HCT116 (cell line): ENCODE measurements at regions not wholly inside any gene's neighbourhood (a gene's known extent, or its start where the extent isn't known, plus 50 kb on each side); places are given as distances from the start of the nearest gene placed in this dataset.

Source experiments
- ATAC-seq: fragments of 200-7000 bp; cut with Tn5 transposase; 2 replicates; pipeline ENCODE4 v1.9.1; 2020; ENCODE audit warnings: mild to moderate bottlenecking, moderate library complexity
- BruUV-seq: library from RNA; stranded (reverse); fragments of 400-500 nt; replicated peaks from 2 replicates; lab custom pipeline; 2021; lab: Mats Ljungman, UMichigan
- CTCF ChIA-PET: fragments of 300-600 bp; sonication (Branson Sonifier 250); formaldehyde crosslinking; loops from one replicate; lab custom pipeline; 2021; ENCODE audit warnings: antibody characterized with exemption; lab: Charles Lee
- POLR2A ChIA-PET: fragments of 300-600, 350-600 bp; sonication (Branson Sonifier 250); formaldehyde crosslinking; loops from one replicate; lab custom pipeline; 2021; ENCODE audit warnings: antibody characterized with exemption; lab: Charles Lee
- RAD21 ChIA-PET, 2 experiments: fragments of 300-600 bp; sonication (Branson Sonifier 250); formaldehyde crosslinking; loops; one replicate each; lab custom pipeline; 2023; ENCODE audit warnings: low total read pairs in 2 of 2; ENCODE audit not compliant: uncharacterized antibody in 2 of 2, unreplicated experiment in 2 of 2, low non-redundant PET in 1 of 2; lab: Charles Lee
- DNase-seq: peaks from one replicate; pipeline ENCODE4 v3.0.0-alpha.2; 2010; ENCODE audit warnings: low read depth, low spot score
- H2AFZ ChIP-seq: fragments of 200-600 bp; shearing (Covaris generic), sonication (generic); 2 replicates; pipeline ENCODE4 v1.6.1; 2017; ENCODE audit warnings: low read depth, mixed run types, mixed read lengths, antibody characterized with exemption, low read length; ENCODE audit not compliant: poor library complexity, severe bottlenecking
- H3K27ac ChIP-seq: 2 replicates; pipeline ENCODE4 v1.5.1; 2012; ENCODE audit warnings: low read depth, low read length
- H3K27me3 ChIP-seq: fragments of 200-600 bp; sonication (generic); 2 replicates; pipeline ENCODE4 v1.6.1; 2016; ENCODE audit warnings: mixed run types, low read length, mixed read lengths; ENCODE audit not compliant: insufficient read depth
- H3K36me3 ChIP-seq, 2 experiments: fragments of 200-500 bp in 1 of 2; fragments of 200-600 bp in 1 of 2; sonication (Bioruptor generic) in 1 of 2; sonication (generic) in 1 of 2; 2 replicates each; pipeline versions ENCODE4 v1.5.1 to v1.6.1; 2014 to 2016; ENCODE audit warnings: low read length in 2 of 2, inconsistent platforms in 1 of 2, mixed read lengths in 1 of 2, mixed run types in 1 of 2; ENCODE audit not compliant: insufficient read depth in 2 of 2, control insufficient read depth in 1 of 2
- H3K4me1 ChIP-seq, 2 experiments: fragments of 200-600 bp in 1 of 2; sonication (generic) in 1 of 2; 2 replicates each; pipeline versions ENCODE4 v1.5.1 to v1.6.1; 2012 to 2017; ENCODE audit warnings: low read length in 2 of 2, inconsistent platforms in 1 of 2, mild to moderate bottlenecking in 1 of 2, mixed read lengths in 1 of 2, mixed run types in 1 of 2, moderate library complexity in 1 of 2; ENCODE audit not compliant: insufficient read depth in 2 of 2, control insufficient read depth in 1 of 2
- H3K4me2 ChIP-seq: fragments of 200-600 bp; sonication (generic); 2 replicates; pipeline ENCODE4 v1.6.1; 2017; ENCODE audit warnings: mixed run types, low read length, mixed read lengths
- H3K4me3 ChIP-seq, 2 experiments: fragments of 200-600 bp in 1 of 2; sonication (generic) in 1 of 2; replicated peaks in 1 of 2; 2 replicates each; pipeline ENCODE4 v1.5.1; 2011 to 2016; ENCODE audit warnings: low read length in 2 of 2, control low read depth in 1 of 2, low read depth in 1 of 2, mild to moderate bottlenecking in 1 of 2, mixed read lengths in 1 of 2, mixed run types in 1 of 2
- H3K79me2 ChIP-seq: fragments of 200-600 bp; sonication (generic); 2 replicates; pipeline ENCODE4 v1.6.1; 2017; ENCODE audit warnings: mild to moderate bottlenecking, mixed run types, low read length, moderate library complexity, mixed read lengths; ENCODE audit not compliant: insufficient read depth
- H3K9ac ChIP-seq: fragments of 200-600 bp; sonication (generic); 2 replicates; pipeline ENCODE4 v1.6.1; 2016; ENCODE audit warnings: low read length, mixed read lengths
- H3K9me2 ChIP-seq: fragments of 200-600 bp; sonication (generic), shearing (Covaris generic); 2 replicates; pipeline ENCODE4 v1.6.1; 2017; ENCODE audit warnings: mixed run types, mild to moderate bottlenecking, moderate library complexity; ENCODE audit not compliant: insufficient read depth
- H3K9me3 ChIP-seq, 2 experiments: fragments of 200-500 bp in 1 of 2; fragments of 200-600 bp in 1 of 2; sonication (Bioruptor generic) in 1 of 2; sonication (generic) in 1 of 2; 2 replicates each; pipeline ENCODE4 v1.6.1; 2014 to 2017; ENCODE audit warnings: low read length in 2 of 2, mixed read lengths in 2 of 2, inconsistent platforms in 1 of 2, low read depth in 1 of 2, mild to moderate bottlenecking in 1 of 2, mixed run types in 1 of 2, moderate library complexity in 1 of 2; ENCODE audit not compliant: control insufficient read depth in 1 of 2, insufficient read depth in 1 of 2
- H4K20me1 ChIP-seq: fragments of 200-600 bp; sonication (generic), shearing (Covaris generic); 2 replicates; pipeline ENCODE4 v1.6.1; 2017; ENCODE audit warnings: mixed run types, mild to moderate bottlenecking, moderate library complexity; ENCODE audit not compliant: insufficient read depth
- ATF3 ChIP-seq: IDR thresholded peaks from 2 replicates; pipeline ENCODE4 v1.6.1; 2012
- CBX3 ChIP-seq: IDR thresholded peaks from 2 replicates; pipeline ENCODE4 v1.6.1; 2012; ENCODE audit warnings: low read depth
- CEBPB ChIP-seq: IDR thresholded peaks from 2 replicates; pipeline ENCODE4 v1.6.1; 2012; ENCODE audit warnings: low read depth
- CTCF ChIP-seq, 3 experiments: fragments of 200-600 bp in 1 of 3; sonication (generic) in 1 of 3; IDR thresholded peaks in 2 of 3; conservative IDR thresholded peaks in 1 of 3; 2 replicates each; pipeline ENCODE4 v1.5.1; 2012 to 2017; ENCODE audit warnings: low read depth in 2 of 3, low read length in 2 of 3, antibody characterized with exemption in 1 of 3, borderline replicate concordance in 1 of 3, control low read depth in 1 of 3, mild to moderate bottlenecking in 1 of 3, mixed read lengths in 1 of 3, mixed run types in 1 of 3, moderate library complexity in 1 of 3; ENCODE audit not compliant: insufficient read depth in 1 of 3
- EGR1 ChIP-seq: IDR thresholded peaks from 2 replicates; pipeline ENCODE4 v1.6.1; 2012; ENCODE audit warnings: low read depth
- ELF1 ChIP-seq: IDR thresholded peaks from 2 replicates; pipeline ENCODE4 v1.6.1; 2012; ENCODE audit warnings: low read depth, borderline replicate concordance
- FOSL1 ChIP-seq: IDR thresholded peaks from 2 replicates; pipeline ENCODE4 v1.6.1; 2012; ENCODE audit warnings: low read depth
- POLR2A ChIP-seq: IDR thresholded peaks from 2 replicates; pipeline ENCODE4 v1.7.0; 2011; ENCODE audit warnings: borderline replicate concordance; ENCODE audit not compliant: insufficient read depth, insufficient read length; ENCODE audit errors: extremely low read depth
- RAD21 ChIP-seq: IDR thresholded peaks from 2 replicates; pipeline ENCODE4 v1.6.1; 2012; ENCODE audit warnings: low read depth, mild to moderate bottlenecking
- REST ChIP-seq: IDR thresholded peaks from 2 replicates; pipeline ENCODE4 v1.6.1; 2012; ENCODE audit warnings: low read depth
- SP1 ChIP-seq: IDR thresholded peaks from 2 replicates; pipeline ENCODE4 v1.6.1; 2012; ENCODE audit warnings: low read depth
- SRF ChIP-seq: IDR thresholded peaks from 2 replicates; pipeline ENCODE4 v1.6.1; 2012; ENCODE audit warnings: low read depth
- TCF7L2 ChIP-seq: IDR thresholded peaks from 2 replicates; pipeline ENCODE4 v1.7.0; 2011; ENCODE audit warnings: borderline replicate concordance, inconsistent platforms; ENCODE audit not compliant: insufficient read depth, insufficient read length; ENCODE audit errors: extremely low read depth
- YY1 ChIP-seq: IDR thresholded peaks from 2 replicates; pipeline ENCODE4 v1.6.1; 2011; ENCODE audit warnings: low read length, low read depth, moderate library complexity, mild to moderate bottlenecking; ENCODE audit not compliant: insufficient replicate concordance; ENCODE audit errors: extremely low read depth
- ZBTB33 ChIP-seq: IDR thresholded peaks from 2 replicates; pipeline ENCODE4 v1.6.1; 2011; ENCODE audit warnings: mild to moderate bottlenecking, low read length, moderate library complexity; ENCODE audit not compliant: insufficient replicate concordance; ENCODE audit errors: extremely low read depth
- intact Hi-C: fragments of 100-400 bp; cut with micrococcal nuclease; formaldehyde crosslinking; loops from 2 replicates; pipeline ENCODE4 v1.10.0; 2022

- no peak for TF ChIP-seq CTCF (IDR thresholded peaks at IDR 0.05 in 2 of 3, conservative IDR thresholded peaks at IDR 0.05 in 1 of 3; ENCODE audit: borderline replicate concordance in 1 of 3, insufficient read depth in 1 of 3, low read depth in 2 of 3, low read length in 2 of 3)
- no peak for TF ChIP-seq FOSL1
- TF ChIP-seq CEBPB, result no peak
Measured at GRCh38 chr19:28874742-28875141, 338.2 kb downstream of the UQCRFS1 start (continued).

GRCh38 chr19:28873301-28873700 lies 339.6 kb downstream of the UQCRFS1 start:
- H2AFZ ChIP-seq, result no peak overlapping the region
- DNase-seq, result no peak
- ChIA-PET CTCF (no interaction called here), RAD21 (no interaction called here), POLR2A (no interaction called here)
- H3K4me2 ChIP-seq, result no peak overlapping the region
- BruUV-seq, result no TSS peak
- peaks cover 0 to 18% of the 10 kb centered on the region in 2 experiments; a peak in 1 of 4 replicates for H3K9me3 ChIP-seq
- H3K36me3 ChIP-seq, result no peaks in the 10 kb centered on the region
- H3K4me1 ChIP-seq, result no peaks in the 10 kb centered on the region
- no peaks in the 10 kb centered on the region for H3K27me3 ChIP-seq
- H3K4me3 ChIP-seq, result no peak overlapping the region
- no peaks in the 10 kb centered on the region for H3K79me2 ChIP-seq
- intact Hi-C loops, result no loop called here
- H3K27ac ChIP-seq, result no peak overlapping the region
- no peaks in the 10 kb centered on the region for H4K20me1 ChIP-seq
- TF ChIP-seq CBX3 (no peak), YY1 (no peak), ATF3 (no peak), TCF7L2 (no peak), SRF (no peak), REST (no peak), EGR1 (no peak), POLR2A (no peak), SP1 (no peak), RAD21 (no peak), CEBPB (no peak), ZBTB33 (no peak), CTCF (IDR thresholded peaks at IDR 0.05 in 2 of 3, conservative IDR thresholded peaks at IDR 0.05 in 1 of 3; ENCODE audit: borderline replicate concordance in 1 of 3, insufficient read depth in 1 of 3, low read depth in 2 of 3, low read length in 2 of 3) (no peak), ELF1 (no peak)
- H3K9me2 ChIP-seq, result no peaks in the 10 kb centered on the region
- no peak for ATAC-seq
- no peak overlapping the region for H3K9ac ChIP-seq
